ENCODE measurements at regions not wholly inside any gene's neighbourhood (a gene's known extent, or its start where the extent isn't known, plus 50 kb on each side); places are given as distances from the start of the nearest gene placed in this dataset.

GRCh38 chr5:154573011-154573410 is 95.0 kb upstream of the HAND1 start:
- Mint-ChIP-seq H3K4me3 (no peak overlapping the region), H3K4me1 (peaks cover 5 to 6% (median 5%) of the 10 kb centered on the region in 3 donors), H3K27ac (no peak overlapping the region), H3K27me3 (peaks cover 2% of the 10 kb centered on the region), H3K36me3 (no peaks in the 10 kb centered on the region), H3K9me3 (no peaks in the 10 kb centered on the region)

GRCh38 chr5:154571325-154572035 is 93.5 kb upstream of the HAND1 start:
- Mint-ChIP-seq H3K36me3 (no peaks in the 10 kb centered on the region), H3K9me3 (no peaks in the 10 kb centered on the region), H3K27me3 (peaks cover 2% of the 10 kb centered on the region), H3K4me1 (peaks cover 5 to 6% (median 5%) of the 10 kb centered on the region in 3 donors), H3K4me3 (no peak overlapping the region), H3K27ac (no peak overlapping the region)

- Mint-ChIP-seq H3K27ac (no peak overlapping the region), H3K4me3 (no peak overlapping the region), H3K9me3 (no peaks in the 10 kb centered on the region), H3K27me3 (no peaks in the 10 kb centered on the region), H3K36me3 (no peaks in the 10 kb centered on the region), H3K4me1 (peaks cover 0 to 2% (median under 1%) of the 10 kb centered on the region in 3 donors)
Observed at GRCh38 chr5:154570572-154571324, 92.7 kb upstream of the HAND1 start.

- H3K27me3 Mint-ChIP-seq, result peaks cover 6% of the 10 kb centered on the region
- H3K27ac Mint-ChIP-seq, result no peak overlapping the region
- peaks cover 0 to 2% (median 0%) of the 10 kb centered on the region in 3 donors for H3K4me1 Mint-ChIP-seq
- peaks cover 0 to 2% (median 0%) of the 10 kb centered on the region in 3 donors for H3K9me3 Mint-ChIP-seq
- peaks cover 2% of the 10 kb centered on the region for H3K36me3 Mint-ChIP-seq
- no peak overlapping the region for H3K4me3 Mint-ChIP-seq
Observed at GRCh38 chr5:154568589-154568988, 90.6 kb upstream of the HAND1 start.

GRCh38 chr5:154567155-154567554 is 89.1 kb upstream of the HAND1 start:
- Mint-ChIP-seq H3K27me3 (peaks cover 8% of the 10 kb centered on the region), H3K4me3 (no peak overlapping the region), H3K4me1 (peaks cover 0 to 2% (median 0%) of the 10 kb centered on the region in 3 donors), H3K27ac (no peak overlapping the region), H3K9me3 (peaks cover 0 to 2% (median 0%) of the 10 kb centered on the region in 3 donors), H3K36me3 (peaks cover 2% of the 10 kb centered on the region)

- no peak overlapping the region for H3K27ac Mint-ChIP-seq
- no peak overlapping the region for H3K4me3 Mint-ChIP-seq
- peaks cover 2% of the 10 kb centered on the region for H3K36me3 Mint-ChIP-seq
- peaks cover 0 to 2% (median 0%) of the 10 kb centered on the region in 3 donors for H3K9me3 Mint-ChIP-seq
- H3K27me3 Mint-ChIP-seq, result peaks cover 8% of the 10 kb centered on the region
- H3K4me1 Mint-ChIP-seq, result peaks cover 0 to 2% (median 0%) of the 10 kb centered on the region in 3 donors
Observed at GRCh38 chr5:154566146-154566680, 88.2 kb upstream of the HAND1 start.

GRCh38 chr5:154565123-154565522 is 87.1 kb upstream of the HAND1 start:
- H3K9me3 Mint-ChIP-seq, result peaks cover 0 to 2% (median 0%) of the 10 kb centered on the region in 3 donors
- no peak overlapping the region for H3K27ac Mint-ChIP-seq
- no peak overlapping the region for H3K4me3 Mint-ChIP-seq
- H3K27me3 Mint-ChIP-seq, result peaks cover 8% of the 10 kb centered on the region
- H3K4me1 Mint-ChIP-seq, result peaks cover 0 to 2% (median 0%) of the 10 kb centered on the region in 3 donors
- peaks cover 2% of the 10 kb centered on the region for H3K36me3 Mint-ChIP-seq

GRCh38 chr5:154562244-154562880 is 84.3 kb upstream of the HAND1 start:
- Mint-ChIP-seq H3K27me3 (peaks cover 8% of the 10 kb centered on the region), H3K4me3 (no peak overlapping the region), H3K27ac (no peak overlapping the region), H3K36me3 (peaks cover 2% of the 10 kb centered on the region), H3K9me3 (peaks cover 0 to 2% (median 2%) of the 10 kb centered on the region in 3 donors), H3K4me1 (peaks cover 0 to 4% (median 0%) of the 10 kb centered on the region in 3 donors)

- H3K4me1 Mint-ChIP-seq, result peaks cover 0 to 2% (median 0%) of the 10 kb centered on the region in 3 donors
- H3K36me3 Mint-ChIP-seq, result peaks cover 2% of the 10 kb centered on the region
- H3K4me3 Mint-ChIP-seq, result no peak overlapping the region
- H3K27me3 Mint-ChIP-seq, result peaks cover 3% of the 10 kb centered on the region
- no peak overlapping the region for H3K27ac Mint-ChIP-seq
- peaks cover 4 to 10% (median 4%) of the 10 kb centered on the region in 3 donors for H3K9me3 Mint-ChIP-seq
Observed at GRCh38 chr5:154559398-154560276, 81.6 kb upstream of the HAND1 start.

GRCh38 chr5:154557548-154557947 is 79.5 kb upstream of the HAND1 start:
- peaks cover 0 to 2% (median 0%) of the 10 kb centered on the region in 3 donors for H3K4me1 Mint-ChIP-seq
- no peaks in the 10 kb centered on the region for H3K36me3 Mint-ChIP-seq
- no peak overlapping the region for H3K4me3 Mint-ChIP-seq
- H3K9me3 Mint-ChIP-seq, result peaks cover 4 to 16% (median 14%) of the 10 kb centered on the region in 3 donors
- H3K27ac Mint-ChIP-seq, result no peak overlapping the region
- no peaks in the 10 kb centered on the region for H3K27me3 Mint-ChIP-seq

GRCh38 chr5:154547551-154547950 is 69.5 kb upstream of the HAND1 start:
- H3K4me3 Mint-ChIP-seq, result no peak overlapping the region
- H3K9me3 Mint-ChIP-seq, result peaks cover 0 to 2% (median 0%) of the 10 kb centered on the region in 3 donors
- H3K27me3 Mint-ChIP-seq, result peaks cover 3% of the 10 kb centered on the region
- H3K36me3 Mint-ChIP-seq, result no peaks in the 10 kb centered on the region
- no peak overlapping the region for H3K27ac Mint-ChIP-seq
- H3K4me1 Mint-ChIP-seq, result no peaks in the 10 kb centered on the region

- no peaks in the 10 kb centered on the region for H3K36me3 Mint-ChIP-seq
- H3K27ac Mint-ChIP-seq, result no peak overlapping the region
- H3K4me1 Mint-ChIP-seq, result no peaks in the 10 kb centered on the region
Observed at GRCh38 chr5:154546719-154547118, 68.7 kb upstream of the HAND1 start.

GRCh38 chr5:154544646-154545045 is 66.6 kb upstream of the HAND1 start:
- Mint-ChIP-seq H3K27me3 (peaks cover 3% of the 10 kb centered on the region), H3K27ac (no peak overlapping the region), H3K36me3 (no peaks in the 10 kb centered on the region), H3K4me1 (no peaks in the 10 kb centered on the region), H3K9me3 (no peaks in the 10 kb centered on the region), H3K4me3 (no peak overlapping the region)

More at GRCh38 chr5:154546719-154547118, 68.7 kb upstream of the HAND1 start:
- H3K27me3 Mint-ChIP-seq, result peaks cover 3% of the 10 kb centered on the region
- H3K9me3 Mint-ChIP-seq, result peaks cover 0 to 2% (median 0%) of the 10 kb centered on the region in 3 donors
- no peak overlapping the region for H3K4me3 Mint-ChIP-seq

GRCh38 chr5:154543380-154543779 is 65.4 kb upstream of the HAND1 start:
- Mint-ChIP-seq H3K9me3 (no peaks in the 10 kb centered on the region), H3K27me3 (peaks cover 6% of the 10 kb centered on the region), H3K36me3 (no peaks in the 10 kb centered on the region), H3K4me3 (no peak overlapping the region), H3K27ac (no peak overlapping the region), H3K4me1 (no peaks in the 10 kb centered on the region)

All from IgD-negative memory B cell (primary cell).